ENCODE measurements at regions not wholly inside any gene's neighbourhood (a gene's known extent, or its start where the extent isn't known, plus 50 kb on each side); places are given as distances from the start of the nearest gene placed in this dataset.

GRCh38 chr2:146004462-146004861, 1484.5 kb upstream of the ZEB2 start:
- Histone ChIP-seq H3K27me3 (ENCODE audit: insufficient read depth, low read length) (peaks cover 29% of the 10 kb centered on the region), H3K4me2 (ENCODE audit: low read length) (no peak overlapping the region), H2AFZ (ENCODE audit: low read depth, low read length) (no peak overlapping the region), H3K9me3 (ENCODE audit: insufficient read depth, low read depth, low read length) (no peaks in the 10 kb centered on the region), H3K9ac (ENCODE audit: low read length) (no peak overlapping the region), H3K79me2 (ENCODE audit: insufficient read depth, low read length) (no peaks in the 10 kb centered on the region), H3K36me3 (ENCODE audit: insufficient read depth, low read length) (no peaks in the 10 kb centered on the region), H3K27ac (ENCODE audit: low read depth, low read length) (no peak overlapping the region), H3K4me3 (ENCODE audit: insufficient read depth, low read depth, low read length) (no peak overlapping the region), H4K20me1 (ENCODE audit: insufficient read depth, low read length) (no peaks in the 10 kb centered on the region), H3K4me1 (ENCODE audit: insufficient read depth, low read length) (no peaks in the 10 kb centered on the region)
- TF ChIP-seq CTCF (IDR thresholded peaks at IDR 0.05; ENCODE audit: insufficient read depth, low read depth, low read length) (no peak), EZH2 (IDR thresholded peaks at IDR 0.05; ENCODE audit: insufficient read depth, low read length) (no peak)
- Mint-ChIP-seq H3K4me1 (ENCODE audit: low read depth, unreplicated experiment) (no peaks in the 10 kb centered on the region), H3K9me3 (ENCODE audit: unreplicated experiment) (no peaks in the 10 kb centered on the region), H3K27me3 (ENCODE audit: low read depth, unreplicated experiment) (no peaks in the 10 kb centered on the region), H3K36me3 (ENCODE audit: low read depth, unreplicated experiment) (no peaks in the 10 kb centered on the region), H3K4me3 (ENCODE audit: unreplicated experiment) (no peak overlapping the region), H3K27ac (ENCODE audit: unreplicated experiment) (no peak overlapping the region)
- DNase-seq (ENCODE audit: low read depth) (peak; percentile 76), FAIRE-seq (no peak)

- Histone ChIP-seq H3K4me3 (ENCODE audit: insufficient read depth, low read depth, low read length) (no peak overlapping the region), H2AFZ (ENCODE audit: low read depth, low read length) (no peak overlapping the region), H3K4me2 (ENCODE audit: low read length) (no peak overlapping the region), H4K20me1 (ENCODE audit: insufficient read depth, low read length) (no peaks in the 10 kb centered on the region), H3K9ac (ENCODE audit: low read length) (no peak overlapping the region), H3K4me1 (ENCODE audit: insufficient read depth, low read length) (no peaks in the 10 kb centered on the region), H3K36me3 (ENCODE audit: insufficient read depth, low read length) (no peaks in the 10 kb centered on the region), H3K9me3 (ENCODE audit: insufficient read depth, low read depth, low read length) (no peaks in the 10 kb centered on the region), H3K27ac (ENCODE audit: low read depth, low read length) (no peak overlapping the region), H3K27me3 (ENCODE audit: insufficient read depth, low read length) (peaks cover 23% of the 10 kb centered on the region), H3K79me2 (ENCODE audit: insufficient read depth, low read length) (no peaks in the 10 kb centered on the region)
- TF ChIP-seq EZH2 (IDR thresholded peaks at IDR 0.05; ENCODE audit: insufficient read depth, low read length) (no peak), CTCF (IDR thresholded peaks at IDR 0.05; ENCODE audit: insufficient read depth, low read depth, low read length) (no peak)
- no peak overlapping the region for H3K4me3 Mint-ChIP-seq (ENCODE audit: unreplicated experiment)
- DNase-seq (ENCODE audit: low read depth) (no peak), FAIRE-seq (no peak)
- H3K4me1 Mint-ChIP-seq (ENCODE audit: low read depth, unreplicated experiment), result no peaks in the 10 kb centered on the region
- no peaks in the 10 kb centered on the region for H3K36me3 Mint-ChIP-seq (ENCODE audit: low read depth, unreplicated experiment)
- H3K9me3 Mint-ChIP-seq (ENCODE audit: unreplicated experiment), result no peaks in the 10 kb centered on the region
- no peak overlapping the region for H3K27ac Mint-ChIP-seq (ENCODE audit: unreplicated experiment)
- no peaks in the 10 kb centered on the region for H3K27me3 Mint-ChIP-seq (ENCODE audit: low read depth, unreplicated experiment)
Observed at GRCh38 chr2:146003337-146003736, 1483.4 kb upstream of the ZEB2 start.

- peaks cover 7% of the 10 kb centered on the region for H3K9me3 Mint-ChIP-seq (ENCODE audit: unreplicated experiment)
- TF ChIP-seq CTCF (IDR thresholded peaks at IDR 0.05; ENCODE audit: insufficient read depth, low read depth, low read length) (no peak), EZH2 (IDR thresholded peaks at IDR 0.05; ENCODE audit: insufficient read depth, low read length) (no peak)
- H3K36me3 Mint-ChIP-seq (ENCODE audit: low read depth, unreplicated experiment), result no peaks in the 10 kb centered on the region
- Histone ChIP-seq H3K9me3 (ENCODE audit: insufficient read depth, low read depth, low read length) (peaks cover 2% of the 10 kb centered on the region), H3K79me2 (ENCODE audit: insufficient read depth, low read length) (no peaks in the 10 kb centered on the region), H3K9ac (ENCODE audit: low read length) (no peak overlapping the region), H3K36me3 (ENCODE audit: insufficient read depth, low read length) (no peaks in the 10 kb centered on the region), H4K20me1 (ENCODE audit: insufficient read depth, low read length) (no peaks in the 10 kb centered on the region), H2AFZ (ENCODE audit: low read depth, low read length) (no peak overlapping the region), H3K4me3 (ENCODE audit: insufficient read depth, low read depth, low read length) (no peak overlapping the region), H3K27me3 (ENCODE audit: insufficient read depth, low read length) (peaks cover 5% of the 10 kb centered on the region), H3K4me1 (ENCODE audit: insufficient read depth, low read length) (no peaks in the 10 kb centered on the region), H3K4me2 (ENCODE audit: low read length) (no peak overlapping the region), H3K27ac (ENCODE audit: low read depth, low read length) (no peak overlapping the region)
- DNase-seq (ENCODE audit: low read depth), result no peak
- H3K27me3 Mint-ChIP-seq (ENCODE audit: low read depth, unreplicated experiment), result no peaks in the 10 kb centered on the region
- H3K27ac Mint-ChIP-seq (ENCODE audit: unreplicated experiment), result no peak overlapping the region
- no peak for FAIRE-seq
- H3K4me1 Mint-ChIP-seq (ENCODE audit: low read depth, unreplicated experiment), result no peaks in the 10 kb centered on the region
- no peak overlapping the region for H3K4me3 Mint-ChIP-seq (ENCODE audit: unreplicated experiment)
Observed at GRCh38 chr2:145994910-145995309, 1475.0 kb upstream of the ZEB2 start.

All from astrocyte (in vitro differentiated cells and primary cell).